B cell (primary cell): ENCODE measurements at regions not wholly inside any gene's neighbourhood (a gene's known extent, or its start where the extent isn't known, plus 50 kb on each side); places are given as distances from the start of the nearest gene placed in this dataset.

Experiments used
- ATAC-seq: fragments of 200-7000 bp; cut with Tn5 transposase; one replicate; pipeline ENCODE4 v1.10.0; 2021; ENCODE audit warnings: low read depth, mild to moderate bottlenecking, moderate number of reproducible peaks, moderate library complexity
- CTCF ChIA-PET: fragments of 350-600 bp; sonication (Branson Sonifier 250); formaldehyde crosslinking; loops from one replicate; lab custom pipeline; 2021; ENCODE audit warnings: antibody characterized with exemption, inconsistent platforms; lab: Charles Lee
- POLR2A ChIA-PET: fragments of 350-600 bp; sonication (Branson Sonifier 250); formaldehyde crosslinking; loops from one replicate; lab custom pipeline; 2021; ENCODE audit warnings: antibody characterized with exemption; lab: Charles Lee
- DNase-seq: peaks from one replicate; pipeline ENCODE4 v3.0.0; 2013
- H2AFZ ChIP-seq: 2 replicates; pipeline ENCODE4 v1.6.1; 2012; ENCODE audit warnings: mild to moderate bottlenecking, low read depth, low read length; ENCODE audit not compliant: insufficient read depth, poor library complexity, severe bottlenecking
- H3K27ac ChIP-seq, 2 donors: 1 replicate in 1 of 2; 2 replicates in 1 of 2; pipeline ENCODE4 v1.5.1; 2012 to 2013; ENCODE audit warnings: low read length in 2 of 2, mild to moderate bottlenecking in 2 of 2, moderate library complexity in 1 of 2
- H3K27me3 ChIP-seq, 4 experiments: fragments of 200-600 bp in 1 of 4; sonication (generic) in 1 of 4; replicated peaks in 1 of 4; 1 replicate in 2 of 4; 2 replicates in 2 of 4; pipeline versions ENCODE4 v1.6.1 to v1.7.0; 2013 to 2016; ENCODE audit warnings: low read length in 3 of 4, mild to moderate bottlenecking in 2 of 4, mixed read lengths in 1 of 4, moderate library complexity in 1 of 4; ENCODE audit not compliant: insufficient read depth in 4 of 4, control insufficient read depth in 3 of 4; ENCODE audit errors: control extremely low read depth in 1 of 4
- H3K36me3 ChIP-seq, 2 experiments: replicated peaks in 1 of 2; 1 replicate in 1 of 2; 2 replicates in 1 of 2; pipeline versions ENCODE4 v1.6.1 to v1.7.1; 2013; ENCODE audit warnings: low read length in 1 of 2; ENCODE audit not compliant: insufficient read depth in 2 of 2, control insufficient read depth in 1 of 2; ENCODE audit errors: control extremely low read depth in 1 of 2, extremely low read depth in 1 of 2
- H3K4me1 ChIP-seq, 2 donors: fragments of 200-600 bp in 1 of 2; sonication (generic) in 1 of 2; 1 replicate in 1 of 2; 2 replicates in 1 of 2; pipeline versions ENCODE4 v1.5.1 to v1.6.1; 2013 to 2017; ENCODE audit warnings: low read length in 2 of 2; ENCODE audit not compliant: control insufficient read depth in 2 of 2, insufficient read depth in 2 of 2
- H3K4me2 ChIP-seq: replicated peaks from 2 replicates; pipeline ENCODE3; 2012; ENCODE audit warnings: mild to moderate bottlenecking, low read depth, low read length; ENCODE audit not compliant: poor library complexity, severe bottlenecking
- H3K4me3 ChIP-seq, 5 experiments: fragments of 200-600 bp in 1 of 5; sonication (generic) in 1 of 5; 1 replicate in 3 of 5; 2 replicates in 2 of 5; pipeline versions ENCODE4 v1.5.1 to v1.7.0; 2011 to 2016; ENCODE audit warnings: low read length in 4 of 5, mild to moderate bottlenecking in 4 of 5, low read depth in 2 of 5, control low read depth in 1 of 5, moderate library complexity in 1 of 5; ENCODE audit not compliant: insufficient read depth in 1 of 5; ENCODE audit errors: control extremely low read depth in 1 of 5, extremely low read depth in 1 of 5
- H3K79me2 ChIP-seq: fragments of 200-600 bp; sonication (generic); one replicate; pipeline ENCODE4 v1.6.0; 2016; ENCODE audit warnings: low read length; ENCODE audit not compliant: control insufficient read depth, insufficient read depth
- H3K9ac ChIP-seq: fragments of 200-600 bp; sonication (generic); 2 replicates; pipeline ENCODE4 v1.6.1; 2017; ENCODE audit warnings: mild to moderate bottlenecking, low read length, moderate library complexity
- H3K9me3 ChIP-seq, 3 donors: one replicate each; pipeline versions ENCODE4 v1.6.1 to v1.7.1; 2013; ENCODE audit warnings: low read length in 2 of 3; ENCODE audit not compliant: control insufficient read depth in 2 of 3, insufficient read depth in 1 of 3; ENCODE audit errors: control extremely low read depth in 1 of 3
- H4K20me1 ChIP-seq: 2 replicates; pipeline ENCODE4 v1.6.0; 2012; ENCODE audit warnings: mild to moderate bottlenecking, low read length; ENCODE audit not compliant: insufficient read depth, control insufficient read depth, poor library complexity, severe bottlenecking
- H3K27ac Mint-ChIP-seq: one replicate; pipeline ENCODE4 v1.8.0; 2021; ENCODE audit warnings: mixed read lengths
- H3K27me3 Mint-ChIP-seq: one replicate; pipeline ENCODE4 v1.8.0; 2021; ENCODE audit warnings: mixed read lengths
- H3K4me1 Mint-ChIP-seq: one replicate; pipeline ENCODE4 v1.8.0; 2021; ENCODE audit warnings: mixed read lengths
- H3K4me3 Mint-ChIP-seq: one replicate; pipeline ENCODE4 v1.8.0; 2021; ENCODE audit warnings: mixed read lengths
- H3K9me3 Mint-ChIP-seq: one replicate; pipeline ENCODE4 v1.8.0; 2022; ENCODE audit warnings: mixed read lengths; ENCODE audit not compliant: insufficient read depth
- EZH2 ChIP-seq: IDR thresholded peaks from 2 replicates; pipeline ENCODE4 v1.6.1; 2012; ENCODE audit warnings: borderline replicate concordance, low read depth, mild to moderate bottlenecking, moderate library complexity, low read length; ENCODE audit not compliant: insufficient read depth, poor library complexity, severe bottlenecking
- WGBS: methylation state at CpG from one replicate; pipeline ENCODE4 v1.1.5; 2013; ENCODE audit warnings: missing lambda C conversion rate; ENCODE audit not compliant: insufficient coverage; 5-methylcytosine and 5-hydroxymethylcytosine counted together
- intact Hi-C: fragments of 100-400 bp; cut with micrococcal nuclease; formaldehyde crosslinking; loops from one replicate; pipeline ENCODE4 v1.10.0; 2022
- TF ChIP-seq, protein P1 (sequence below): fragments of 200-600 bp; IDR thresholded peaks from one replicate; pipeline ENCODE4 v1.8.0; 2022; ENCODE audit warnings: antibody characterized with exemption, mild to moderate bottlenecking

- POLR2A ChIA-PET: no interaction called here
- Histone ChIP-seq H3K27me3 (no peaks in the 10 kb centered on the region), H3K27ac (no peak overlapping the region), H3K9ac (no peak overlapping the region), H2AFZ (no peak overlapping the region), H4K20me1 (no peaks in the 10 kb centered on the region), H3K9me3 (peaks cover 0 to 3% (median 0%) of the 10 kb centered on the region in 3 donors), H3K4me3 (no peak overlapping the region), H3K79me2 (no peaks in the 10 kb centered on the region), H3K4me2 (no peak overlapping the region), H3K36me3 (no peaks in the 10 kb centered on the region), H3K4me1 (no peaks in the 10 kb centered on the region)
- ATAC-seq (no peak), DNase-seq (no peak)
- H3K27ac Mint-ChIP-seq: no peak overlapping the region
- H3K9me3 Mint-ChIP-seq: no peaks in the 10 kb centered on the region
- H3K27me3 Mint-ChIP-seq: no peaks in the 10 kb centered on the region
- no peak for TF ChIP-seq EZH2
- TF ChIP-seq, protein P1, sequence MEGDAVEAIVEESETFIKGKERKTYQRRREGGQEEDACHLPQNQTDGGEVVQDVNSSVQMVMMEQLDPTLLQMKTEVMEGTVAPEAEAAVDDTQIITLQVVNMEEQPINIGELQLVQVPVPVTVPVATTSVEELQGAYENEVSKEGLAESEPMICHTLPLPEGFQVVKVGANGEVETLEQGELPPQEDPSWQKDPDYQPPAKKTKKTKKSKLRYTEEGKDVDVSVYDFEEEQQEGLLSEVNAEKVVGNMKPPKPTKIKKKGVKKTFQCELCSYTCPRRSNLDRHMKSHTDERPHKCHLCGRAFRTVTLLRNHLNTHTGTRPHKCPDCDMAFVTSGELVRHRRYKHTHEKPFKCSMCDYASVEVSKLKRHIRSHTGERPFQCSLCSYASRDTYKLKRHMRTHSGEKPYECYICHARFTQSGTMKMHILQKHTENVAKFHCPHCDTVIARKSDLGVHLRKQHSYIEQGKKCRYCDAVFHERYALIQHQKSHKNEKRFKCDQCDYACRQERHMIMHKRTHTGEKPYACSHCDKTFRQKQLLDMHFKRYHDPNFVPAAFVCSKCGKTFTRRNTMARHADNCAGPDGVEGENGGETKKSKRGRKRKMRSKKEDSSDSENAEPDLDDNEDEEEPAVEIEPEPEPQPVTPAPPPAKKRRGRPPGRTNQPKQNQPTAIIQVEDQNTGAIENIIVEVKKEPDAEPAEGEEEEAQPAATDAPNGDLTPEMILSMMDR: no peak
- intact Hi-C loops: no loop called here
- CTCF ChIA-PET: no interaction called here
- H3K4me1 Mint-ChIP-seq: no peaks in the 10 kb centered on the region
- 40% methylated on average over 2 of the region's 3 CpGs for WGBS
- no peak overlapping the region for H3K4me3 Mint-ChIP-seq
These were observed 448.2 kb upstream of the TBX3 start for GRCh38 chr12:115132145-115132544.

- ChIA-PET POLR2A (no interaction called here), CTCF (no interaction called here)
- no peaks in the 10 kb centered on the region for H3K27me3 Mint-ChIP-seq
- H3K4me2 ChIP-seq: no peak overlapping the region
- no peaks in the 10 kb centered on the region for H3K79me2 ChIP-seq
- DNase-seq: no peak
- H3K9me3 ChIP-seq: no peaks in the 10 kb centered on the region
- no peaks in the 10 kb centered on the region for H3K27me3 ChIP-seq
- no peaks in the 10 kb centered on the region for H3K4me1 ChIP-seq
- no peaks in the 10 kb centered on the region for H3K9me3 Mint-ChIP-seq
- no peak for ATAC-seq
- no peaks in the 10 kb centered on the region for H4K20me1 ChIP-seq
- no peak overlapping the region for H3K4me3 ChIP-seq
- no peak for TF ChIP-seq EZH2
- TF ChIP-seq, protein P1: no peak
- no peak overlapping the region for H3K9ac ChIP-seq
- H3K4me1 Mint-ChIP-seq: no peaks in the 10 kb centered on the region
- no peak overlapping the region for H2AFZ ChIP-seq
- H3K4me3 Mint-ChIP-seq: no peak overlapping the region
- no CpG with 5 or more reads among the region's 1 CpG for WGBS
- no peaks in the 10 kb centered on the region for H3K36me3 ChIP-seq
- no peak overlapping the region for H3K27ac ChIP-seq
- intact Hi-C loops: no loop called here
- no peak overlapping the region for H3K27ac Mint-ChIP-seq
These were observed 445.8 kb upstream of the TBX3 start for GRCh38 chr12:115129727-115130126.
